Sciatic nerve (tissue), 2 donors: ENCODE measurements at regions not wholly inside any gene's neighbourhood (a gene's known extent, or its start where the extent isn't known, plus 50 kb on each side); places are given as distances from the start of the nearest gene placed in this dataset.

ENCODE experiments used
- ATAC-seq: fragments of 200-7000 bp; cut with Tn5 transposase; one replicate; pipeline ENCODE4 v1.9.1; 2020; ENCODE audit warnings: mild to moderate bottlenecking, moderate library complexity
- DNase-seq: peaks from one replicate; pipeline ENCODE4 v3.0.0-alpha.2; 2020; ENCODE audit warnings: low spot score
- intact Hi-C: fragments of 100-400 bp; cut with DNase I; formaldehyde crosslinking; loops from one replicate; pipeline ENCODE4 v1.14.2; 2022
- donor health status: DM: no; HTN: no; CAD: no.
- donor health status: DM: no; HTN: no; CAD: no.

- intact Hi-C loops = no loop called here
- DNase-seq (peak; percentile 25), ATAC-seq (no peak)
Observed at GRCh38 chr11:71336996-71337754, 84.8 kb upstream of the SHANK2 start.

DNA sequence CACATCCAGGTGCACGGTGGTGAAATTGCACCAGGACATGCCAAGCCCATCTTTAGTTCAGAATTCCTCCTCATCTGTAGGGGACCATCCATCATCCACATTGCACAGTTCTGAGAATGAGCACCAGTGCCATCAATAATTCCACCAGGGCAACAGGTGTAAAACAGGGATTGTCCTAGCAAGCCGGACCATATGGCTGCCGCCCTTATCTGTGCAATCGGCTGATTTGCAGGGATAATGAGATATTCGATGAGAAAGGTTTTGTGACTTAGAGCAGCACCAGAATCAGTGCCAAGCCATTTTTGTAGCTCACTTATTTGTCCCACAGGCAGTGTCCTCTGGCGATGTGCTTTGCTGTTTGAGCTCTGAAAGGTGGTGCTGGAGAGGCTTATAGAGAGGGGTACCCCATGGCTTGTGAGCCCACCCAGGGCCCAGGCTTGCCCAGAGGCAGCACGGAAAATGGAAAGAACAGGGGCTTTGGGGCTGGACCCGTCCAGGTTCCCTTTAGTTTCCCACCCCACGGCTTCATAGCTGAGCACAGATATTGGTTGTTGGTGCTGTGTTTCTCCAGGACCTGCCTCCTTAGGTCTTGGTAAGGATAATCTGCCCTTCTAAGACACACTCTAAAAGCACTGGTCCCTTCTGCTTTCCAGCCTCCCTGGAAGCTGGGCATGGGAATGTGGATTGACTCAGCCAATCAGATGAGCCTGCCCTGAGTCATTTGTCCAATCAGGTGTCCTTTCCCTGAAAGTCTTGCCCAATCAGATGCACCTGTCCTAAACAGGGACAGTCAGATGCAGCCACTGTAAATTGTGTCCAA is 84.0 kb upstream of the SHANK2 start:
- intact Hi-C loops = no loop called here
- peak; percentile 23 for DNase-seq
- no peak for ATAC-seq

DNA sequence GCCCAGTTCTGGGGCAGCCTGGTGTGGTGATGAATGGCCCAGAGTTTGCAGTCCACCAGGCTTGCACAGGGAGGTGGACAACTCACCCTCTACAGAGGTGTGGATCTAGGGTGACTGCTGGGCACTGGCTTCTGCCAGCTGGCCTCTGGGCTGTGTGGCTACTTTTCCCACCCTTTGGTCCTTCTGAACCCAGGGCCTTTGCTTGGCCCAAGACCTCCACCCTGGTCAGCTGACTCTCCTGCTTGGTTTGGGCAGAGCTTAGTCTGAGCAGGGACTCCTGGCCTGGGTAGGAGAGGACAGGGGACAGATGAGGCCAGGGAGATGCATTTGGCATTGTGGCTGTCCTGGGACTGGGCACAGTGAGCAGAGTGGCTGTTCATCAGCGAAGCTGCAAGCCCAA is 83.0 kb upstream of the SHANK2 start:
- no peak for ATAC-seq
- intact Hi-C loops = no loop called here
- DNase-seq = peak; percentile 15

- no peak for ATAC-seq
- intact Hi-C loops = no loop called here
- no peak for DNase-seq
Observed at GRCh38 chr11:71334191-71334590, 81.8 kb upstream of the SHANK2 start.

GRCh38 chr11:71333473-71333872 is 81.1 kb upstream of the SHANK2 start:
- ATAC-seq = no peak
- intact Hi-C loops = no loop called here
- DNase-seq = peak; percentile 14

GRCh38 chr11:71332447-71332846 is 80.1 kb upstream of the SHANK2 start:
- ATAC-seq (no peak), DNase-seq (no peak)
- intact Hi-C loops = no loop called here

- intact Hi-C loops = no loop called here
- DNase-seq = peak; percentile 34
- ATAC-seq = no peak
Observed at GRCh38 chr11:71332046-71332445, 79.7 kb upstream of the SHANK2 start.

GRCh38 chr11:71331631-71332030 is 79.3 kb upstream of the SHANK2 start:
- no peak for ATAC-seq
- peak; percentile 32 for DNase-seq
- intact Hi-C loops = no loop called here

DNA sequence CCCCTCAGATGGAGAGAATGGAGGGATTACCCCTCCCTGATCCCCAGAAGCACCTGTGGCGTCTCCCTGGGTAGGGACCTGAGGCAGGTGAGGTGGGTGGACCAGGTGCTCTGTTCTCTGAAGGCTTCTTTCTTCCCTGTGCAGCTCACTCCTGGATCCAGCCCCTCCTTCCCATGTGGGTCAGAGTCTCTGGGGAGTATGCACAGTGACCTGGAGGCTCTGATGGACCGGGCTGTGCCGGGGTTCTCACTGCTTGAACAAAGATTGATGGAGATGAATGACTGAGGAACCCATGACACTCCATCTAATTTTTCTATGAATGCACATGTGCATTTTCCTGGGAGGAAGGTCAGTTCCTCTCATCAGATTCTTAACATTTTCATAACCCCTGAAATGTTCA is 78.6 kb upstream of the SHANK2 start:
- ATAC-seq (no peak), DNase-seq (peak; percentile 13)
- intact Hi-C loops = no loop called here

DNA sequence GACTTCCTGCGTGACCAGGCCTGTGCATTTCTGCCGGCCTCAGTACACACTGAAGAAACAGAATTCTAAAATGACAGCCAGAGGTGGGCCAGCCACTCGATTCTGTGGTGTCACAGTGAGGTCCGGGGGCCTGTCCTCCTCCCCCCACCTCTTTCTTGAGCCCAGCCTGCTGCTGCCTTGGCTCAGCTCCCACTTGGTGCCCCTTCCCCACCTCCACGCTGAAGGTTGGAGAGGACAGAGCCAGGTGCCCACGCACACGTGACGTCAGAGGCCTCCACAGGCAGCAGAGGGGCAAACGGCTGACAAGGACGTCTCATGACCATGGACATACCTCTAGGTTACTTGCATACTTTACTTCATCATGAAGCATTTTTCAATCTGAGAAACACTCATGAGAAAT is 78.0 kb upstream of the SHANK2 start:
- DNase-seq = peak; percentile 28
- no peak for ATAC-seq
- intact Hi-C loops = no loop called here

- DNase-seq (peak; percentile 13), ATAC-seq (no peak)
Observed at GRCh38 chr11:71329786-71330185, 77.4 kb upstream of the SHANK2 start.

GRCh38 chr11:71329165-71329510 is 76.8 kb upstream of the SHANK2 start:
- intact Hi-C loops = no loop called here
- no peak for DNase-seq

More at GRCh38 chr11:71329786-71330185, 77.4 kb upstream of the SHANK2 start:
- intact Hi-C loops = no loop called here

DNA sequence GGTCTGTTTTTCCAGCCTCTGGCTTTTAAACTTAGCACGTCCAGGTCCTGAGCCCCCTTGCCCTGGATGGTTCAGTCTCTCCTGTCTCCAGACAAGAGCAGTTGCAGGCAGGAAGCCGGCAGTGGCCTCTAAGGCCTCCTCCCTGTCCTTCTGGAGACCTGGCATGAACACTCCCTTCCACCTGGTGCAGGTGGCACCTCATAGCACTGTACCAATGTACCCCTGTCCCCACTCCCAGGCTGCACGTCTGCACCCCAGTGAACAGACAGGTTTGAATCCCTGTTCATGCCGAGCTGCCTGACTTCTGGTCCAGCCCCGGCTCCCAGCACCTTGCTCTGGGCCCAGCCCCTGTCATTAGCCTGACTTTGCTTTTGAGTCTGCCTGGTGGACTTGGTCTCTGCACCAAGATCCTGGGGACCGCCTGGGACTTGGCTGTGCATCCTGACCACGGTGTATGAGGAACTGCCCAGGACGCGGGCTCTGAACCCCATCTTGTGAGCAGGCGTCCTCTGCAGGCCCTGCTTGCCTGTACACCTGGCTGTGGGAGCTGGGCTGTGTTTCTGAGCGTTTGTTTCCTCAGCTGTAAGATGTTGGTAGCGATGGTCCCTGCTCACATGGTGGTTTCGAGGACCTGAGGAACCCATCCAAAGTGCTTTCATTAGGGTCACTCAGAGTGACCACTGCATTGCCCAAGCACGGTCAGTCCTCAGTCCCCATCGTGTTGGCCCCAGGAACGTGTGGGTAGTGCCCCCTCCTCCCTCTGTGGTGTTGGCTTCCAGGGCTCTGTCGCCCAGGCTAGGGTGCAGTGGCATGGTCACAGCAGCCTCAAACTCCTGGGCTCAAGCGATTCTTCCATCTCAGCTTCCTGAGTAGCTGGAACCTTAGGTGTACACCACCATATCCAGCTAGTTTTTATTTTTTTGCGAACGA is 75.0 kb upstream of the SHANK2 start:
- intact Hi-C loops = no loop called here
- DNase-seq (no peak), ATAC-seq (no peak)

More at GRCh38 chr11:71329165-71329510, 76.8 kb upstream of the SHANK2 start:
- no peak for ATAC-seq

DNA sequence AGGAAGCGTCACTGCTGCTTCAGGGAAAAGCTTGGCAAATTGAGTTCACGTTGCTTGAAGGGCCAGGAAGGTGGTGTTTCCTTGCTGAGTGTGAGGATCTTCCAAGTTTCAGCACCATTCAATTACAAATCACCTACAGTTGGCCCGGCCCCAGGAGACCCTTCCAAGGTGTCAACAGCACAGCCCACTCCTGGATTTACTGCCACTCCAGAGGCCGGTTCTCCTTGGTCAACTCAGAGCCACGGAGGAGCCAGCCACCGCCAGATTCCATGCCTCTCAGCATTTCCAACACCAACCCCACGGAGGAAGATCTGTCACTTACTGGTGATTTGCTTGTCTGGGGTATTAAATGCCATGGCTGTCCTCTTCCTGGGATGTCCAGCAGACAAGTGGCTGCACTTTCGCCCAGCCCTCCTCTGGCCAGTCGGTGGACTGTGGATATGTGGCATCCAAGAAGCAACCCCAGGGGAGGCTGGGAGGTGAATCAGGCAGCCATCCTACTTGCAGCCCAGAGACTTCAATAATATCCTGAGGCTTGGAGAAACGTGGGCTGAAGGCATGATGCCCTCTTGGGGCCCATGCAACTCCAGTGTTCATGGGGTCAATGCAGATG is 74.1 kb upstream of the SHANK2 start:
- intact Hi-C loops = no loop called here
- DNase-seq (no peak), ATAC-seq (no peak)

- intact Hi-C loops = no loop called here
- ATAC-seq = no peak
- no peak for DNase-seq
Observed at GRCh38 chr11:71325418-71326327, 73.3 kb upstream of the SHANK2 start.

- ATAC-seq = no peak
Observed at GRCh38 chr11:71324788-71325417, 72.5 kb upstream of the SHANK2 start.

DNA sequence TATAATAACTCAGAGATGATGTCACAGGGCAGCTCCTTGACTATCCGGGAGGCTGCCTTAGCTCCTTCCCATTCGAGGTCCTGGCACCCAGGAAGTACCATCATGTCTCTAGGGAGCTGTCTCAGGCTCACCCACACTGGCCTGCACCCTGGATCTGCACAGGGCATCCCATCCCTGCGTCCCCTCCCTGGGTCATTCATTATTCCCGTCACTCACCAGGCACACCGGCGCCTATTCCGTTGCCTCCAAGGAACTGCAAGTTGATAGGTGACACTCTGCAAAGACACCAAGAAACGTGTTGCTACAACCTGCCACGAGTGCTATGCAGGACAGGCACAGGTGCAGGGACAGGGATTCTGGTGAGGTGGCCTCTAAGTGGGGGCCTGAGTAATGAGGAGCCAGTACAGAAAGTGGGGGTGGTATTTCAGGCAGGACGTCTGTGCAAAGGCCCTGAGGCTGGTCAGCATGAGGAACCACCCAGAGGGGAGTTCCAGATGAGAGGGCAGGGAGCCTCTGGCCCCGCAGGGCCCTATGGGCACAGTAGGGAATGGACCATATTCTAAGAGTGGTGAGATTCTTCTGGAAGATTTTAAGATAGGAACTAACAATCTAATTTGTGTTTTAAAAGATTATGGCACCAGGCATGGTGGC is 71.6 kb upstream of the SHANK2 start:
- intact Hi-C loops = no loop called here
- no peak for ATAC-seq
- no peak for DNase-seq

More at GRCh38 chr11:71324788-71325417, 72.5 kb upstream of the SHANK2 start:
- intact Hi-C loops = no loop called here
- no peak for DNase-seq
